Hematopoietic multipotent progenitor cell treated with erythropoietin and hydrocortisone succinate and interleukin-3 and kit ligand, for 15 days (in vitro differentiated cells): ENCODE measurements at regions not wholly inside any gene's neighbourhood (a gene's known extent, or its start where the extent isn't known, plus 50 kb on each side); places are given as distances from the start of the nearest gene placed in this dataset.
"Not testable (repeated sequence)": the region's sequence is repeated elsewhere in the genome, so short reads cannot be mapped to it uniquely, and the experiment has no call there.

ENCODE experiments used
- DNase-seq: peaks from one replicate; pipeline ENCODE4 v3.0.0-alpha.2; 2015; ENCODE audit warnings: low spot score

DNA sequence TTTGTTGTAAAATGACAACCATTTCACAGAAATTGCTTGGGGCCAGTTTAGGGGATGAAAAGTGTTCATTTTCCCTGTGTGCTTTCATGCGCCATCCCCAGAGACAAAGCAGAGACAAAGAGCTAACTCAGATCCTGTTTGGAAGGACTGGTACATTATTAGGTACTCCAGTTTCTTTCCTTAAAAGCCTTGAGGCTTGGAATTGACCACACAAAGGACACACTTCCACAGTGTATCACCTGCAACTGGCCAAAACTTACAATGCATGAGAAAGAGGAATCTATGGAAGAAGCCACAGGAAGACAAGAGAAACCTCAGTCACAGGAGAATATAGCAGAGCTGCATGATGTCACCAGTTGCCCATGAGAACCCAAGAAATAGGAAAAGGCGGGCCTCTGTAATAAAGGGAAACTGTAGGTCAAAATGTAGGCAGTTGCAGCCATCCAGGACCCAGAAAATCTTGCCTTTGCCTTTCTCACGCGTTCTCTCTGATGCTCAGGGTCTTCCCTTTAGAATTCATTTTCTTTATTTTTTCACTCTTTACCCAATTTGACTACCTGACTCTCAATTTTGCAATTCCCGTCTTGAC, 339.0 kb downstream of the RMST start:
- DNase-seq: no peak

DNA sequence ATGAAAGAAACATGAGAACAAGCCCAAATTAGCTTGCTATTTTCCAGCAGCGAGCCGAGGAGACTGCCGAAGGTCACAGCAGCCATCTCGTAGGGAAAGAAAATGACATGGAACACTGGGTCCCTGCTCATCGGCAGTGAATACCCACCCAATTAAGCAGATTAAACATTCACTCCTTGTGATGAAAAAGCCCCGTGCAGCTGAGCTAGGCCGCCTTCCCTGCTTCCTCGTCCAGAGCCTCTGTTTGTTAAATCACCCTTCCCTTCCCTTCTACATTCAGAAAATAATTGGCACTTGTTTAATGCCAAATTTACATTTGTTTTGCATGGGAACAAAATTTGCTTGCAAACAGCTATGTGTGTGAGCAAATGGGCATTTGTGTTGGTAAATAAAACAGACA, 342.5 kb downstream of the RMST start:
- no peak for DNase-seq

DNA sequence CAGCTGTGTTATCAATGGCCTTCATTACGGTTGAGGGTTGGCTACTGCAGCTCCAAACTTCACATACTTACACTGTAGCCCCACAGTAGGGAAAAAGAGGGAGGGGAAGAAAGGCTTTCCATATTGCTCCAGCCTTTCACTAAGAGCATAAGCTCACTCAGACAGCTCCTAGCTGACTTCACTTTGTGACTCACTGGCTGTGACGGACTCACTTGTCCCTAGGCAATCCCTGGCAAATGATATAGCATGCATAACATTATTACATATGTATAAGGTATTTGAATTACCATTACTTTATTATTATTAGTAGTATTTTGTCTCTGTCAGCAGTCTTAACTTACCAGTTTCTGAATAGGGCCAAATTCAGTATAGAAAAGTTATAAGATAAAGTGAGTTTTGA, 350.7 kb downstream of the RMST start:
- DNase-seq: no peak

DNA sequence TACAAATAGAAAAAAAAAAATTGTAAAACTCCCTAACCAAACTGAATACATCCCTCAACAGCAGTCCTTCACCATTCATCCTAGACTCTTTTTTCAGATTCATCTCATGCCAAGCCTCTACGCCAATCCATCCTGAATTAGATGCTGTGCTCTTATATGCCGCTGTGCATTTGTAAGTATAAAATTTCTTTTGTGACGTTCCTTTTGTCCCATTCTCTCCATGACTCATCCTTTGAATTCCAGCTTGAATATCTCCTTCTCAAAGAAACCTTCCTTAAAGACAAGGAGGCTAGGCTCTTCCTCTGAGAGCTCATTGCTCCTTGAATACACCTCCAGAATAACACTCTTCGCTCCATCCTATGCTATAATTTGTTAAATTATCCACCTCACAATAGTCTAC, 359.2 kb downstream of the RMST start:
- DNase-seq: no peak

DNA sequence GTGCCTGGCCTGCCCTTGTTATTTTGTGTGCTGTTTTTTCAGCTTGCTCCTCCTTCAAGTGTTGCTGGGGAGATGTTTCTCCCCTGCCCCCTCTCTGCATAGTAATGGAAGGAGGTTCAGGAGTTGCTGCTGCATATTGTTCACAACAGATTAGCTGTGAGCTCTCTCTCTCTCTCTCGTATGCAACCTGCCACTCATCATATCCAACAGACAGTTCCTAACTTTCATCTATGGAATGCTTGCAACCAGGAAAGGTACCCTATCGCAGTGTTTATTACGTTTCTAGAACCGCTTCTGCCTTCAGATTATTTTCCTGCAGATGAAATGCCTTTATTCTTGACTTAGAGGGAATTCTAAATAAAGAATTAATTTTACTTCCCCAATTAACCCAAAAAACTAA, 372.9 kb downstream of the RMST start:
- no peak for DNase-seq

DNA sequence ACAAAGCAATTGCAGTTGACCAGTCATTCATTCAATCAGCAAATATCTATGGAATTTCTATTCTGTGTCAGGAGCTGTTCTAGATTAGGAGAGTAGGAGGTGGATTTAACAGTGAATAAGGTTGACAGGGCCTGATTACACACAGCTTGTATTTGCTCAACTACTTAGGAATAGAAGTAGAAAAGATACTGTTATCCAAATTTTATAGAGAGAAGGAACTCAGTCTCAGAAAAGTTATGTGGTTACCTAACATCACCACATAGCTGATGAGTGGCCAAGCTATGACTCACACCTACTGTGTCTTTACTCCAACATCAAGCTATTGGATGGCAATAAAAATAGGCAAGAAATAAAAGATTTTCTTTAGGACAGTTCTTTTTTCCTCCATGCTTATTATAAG, 374.8 kb downstream of the RMST start:
- no peak for DNase-seq

DNA sequence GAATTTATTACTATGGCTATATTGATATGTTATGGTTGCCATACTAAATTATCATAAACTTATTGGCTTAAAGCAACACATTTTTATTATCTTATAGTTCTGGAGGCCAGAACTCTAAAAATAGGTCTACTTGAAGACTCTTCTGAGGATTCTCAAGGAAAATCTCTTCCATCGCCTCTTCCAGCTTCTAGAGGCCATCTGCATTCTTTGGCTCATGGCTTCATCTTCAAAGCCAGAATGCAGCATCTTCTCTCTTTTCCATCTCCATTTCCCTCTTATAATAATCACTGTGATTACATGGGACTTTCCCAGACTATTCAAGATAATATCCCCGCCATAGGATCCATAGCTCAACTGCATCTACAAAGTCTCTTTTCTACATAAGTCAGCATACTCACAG, 385.4 kb downstream of the RMST start:
- DNase-seq: no peak

DNA sequence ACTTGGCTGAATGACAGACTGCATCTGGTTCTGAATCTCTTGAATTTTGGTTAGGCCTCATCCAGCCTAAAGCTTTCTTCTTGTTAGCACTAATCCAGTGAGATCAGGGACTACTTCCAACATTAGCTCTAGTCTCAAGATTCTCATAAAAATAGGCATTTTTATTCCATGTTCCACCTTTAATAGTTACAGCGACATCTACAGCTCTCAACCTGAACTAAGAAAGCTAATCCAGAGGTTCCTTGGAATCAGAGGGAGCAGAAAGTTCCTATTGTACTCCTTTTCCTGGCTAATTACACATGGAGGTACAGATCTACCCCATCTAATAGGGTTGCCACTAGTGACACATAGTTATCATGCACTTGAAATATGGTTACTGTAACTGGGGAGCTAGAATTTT, 391.9 kb downstream of the RMST start:
- DNase-seq: no peak

DNA sequence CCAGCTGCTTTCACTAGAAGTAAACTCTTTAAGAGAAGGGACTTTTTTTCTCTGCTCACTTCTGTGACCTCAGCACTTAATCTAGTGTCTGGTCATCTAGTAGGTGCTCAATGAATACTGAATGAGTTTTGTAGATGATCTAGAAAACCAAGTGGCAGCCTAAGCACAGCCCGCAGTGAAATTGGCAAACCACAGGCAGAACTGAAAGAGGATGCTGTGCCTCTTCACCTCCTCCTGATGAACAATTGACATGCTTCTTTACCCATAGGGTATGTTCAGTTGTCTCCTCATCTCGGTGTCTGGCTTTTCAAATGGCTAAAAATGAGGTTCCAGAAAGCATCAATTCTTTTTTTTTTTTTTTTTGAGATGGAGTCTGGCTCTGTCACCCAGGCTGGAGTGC, 399.5 kb downstream of the RMST start:
- no peak for DNase-seq

DNA sequence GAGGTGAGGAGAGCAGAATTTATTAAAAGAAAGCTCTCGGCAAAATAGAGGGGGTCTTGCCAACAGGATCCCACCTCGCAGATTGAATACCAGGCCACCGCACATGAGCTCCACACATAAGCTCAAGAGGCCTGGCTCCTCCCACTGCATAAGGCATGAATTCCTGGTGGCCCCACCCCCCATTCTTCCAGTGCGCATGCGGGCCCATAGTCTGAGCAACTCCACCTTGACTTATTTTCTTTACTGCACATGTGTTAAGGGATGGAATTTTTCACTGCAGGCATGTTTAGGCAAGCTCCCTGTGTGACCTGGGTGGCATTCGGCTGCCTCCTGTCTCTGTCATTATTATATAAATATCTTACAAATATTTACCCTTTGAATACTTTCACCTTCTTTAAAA, 412.5 kb downstream of the RMST start:
- no peak for DNase-seq

DNA sequence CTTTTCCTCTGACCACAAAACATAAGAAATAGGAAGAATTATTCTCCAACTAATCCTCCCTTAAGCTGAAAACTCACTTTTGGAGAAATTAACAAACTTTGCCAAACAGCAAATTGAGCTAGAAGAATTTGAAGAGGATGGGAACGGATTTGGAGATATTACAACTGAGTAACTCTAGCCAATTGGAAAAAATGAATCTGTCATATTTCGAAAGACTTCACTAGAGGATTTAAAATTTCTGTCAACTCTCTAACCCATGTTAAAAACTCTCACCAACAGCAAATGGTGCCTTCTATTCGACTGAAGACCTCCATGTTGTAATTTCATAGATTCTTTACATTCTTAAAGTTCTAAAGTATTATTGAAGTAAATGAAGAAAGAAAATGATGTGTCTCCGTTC, 414.2 kb downstream of the RMST start:
- no peak for DNase-seq

DNA sequence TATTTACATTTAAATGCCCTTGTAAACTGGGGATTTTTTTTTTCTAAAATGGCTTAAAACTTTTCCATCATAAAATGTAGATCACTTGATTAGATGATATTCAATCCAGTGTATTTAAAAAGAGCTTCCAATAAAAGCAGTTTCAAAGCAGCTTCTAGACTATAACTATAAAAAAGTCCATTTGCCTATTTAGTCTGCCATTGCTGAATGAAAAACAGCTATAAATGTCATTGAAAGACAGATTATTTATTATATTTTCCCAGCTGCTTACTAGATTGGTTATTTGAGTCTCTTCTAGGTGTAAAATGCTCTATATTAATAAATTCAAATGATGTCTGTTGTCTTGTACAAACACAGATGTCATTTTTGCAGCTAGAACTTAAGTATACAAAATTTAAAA, 414.8 kb downstream of the RMST start:
- DNase-seq: no peak

DNA sequence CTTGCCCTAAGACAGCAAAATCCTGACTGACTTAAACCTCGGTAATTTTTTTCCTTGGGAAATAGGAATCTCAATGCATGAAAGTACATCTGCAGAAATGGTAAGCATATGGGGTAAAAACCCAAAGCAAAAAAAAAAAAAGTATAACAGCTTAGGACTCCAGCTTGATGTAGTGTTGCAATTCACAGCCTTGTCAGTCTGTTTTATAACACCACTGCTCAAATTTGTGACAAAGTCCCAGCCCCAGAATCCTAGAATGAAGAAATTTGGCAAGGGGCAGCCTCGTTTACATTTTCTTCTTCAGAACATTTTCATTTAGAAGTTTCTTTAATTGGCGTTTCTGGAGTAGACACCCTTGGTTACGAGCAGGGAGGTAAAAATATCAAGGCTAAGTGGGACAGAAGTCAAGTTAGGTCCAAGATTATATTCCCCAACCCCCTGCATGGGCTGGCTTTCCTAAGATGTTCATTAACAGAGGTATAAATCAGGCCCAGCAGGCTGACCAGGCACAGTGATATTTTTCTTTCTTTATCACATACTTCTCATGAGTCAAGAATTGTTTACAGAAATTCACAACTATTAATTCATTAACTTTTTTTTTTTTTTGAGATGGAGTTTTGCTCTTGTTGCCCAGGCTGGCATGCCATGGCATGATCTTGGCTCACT, 424.0 kb downstream of the RMST start:
- DNase-seq: no peak

DNA sequence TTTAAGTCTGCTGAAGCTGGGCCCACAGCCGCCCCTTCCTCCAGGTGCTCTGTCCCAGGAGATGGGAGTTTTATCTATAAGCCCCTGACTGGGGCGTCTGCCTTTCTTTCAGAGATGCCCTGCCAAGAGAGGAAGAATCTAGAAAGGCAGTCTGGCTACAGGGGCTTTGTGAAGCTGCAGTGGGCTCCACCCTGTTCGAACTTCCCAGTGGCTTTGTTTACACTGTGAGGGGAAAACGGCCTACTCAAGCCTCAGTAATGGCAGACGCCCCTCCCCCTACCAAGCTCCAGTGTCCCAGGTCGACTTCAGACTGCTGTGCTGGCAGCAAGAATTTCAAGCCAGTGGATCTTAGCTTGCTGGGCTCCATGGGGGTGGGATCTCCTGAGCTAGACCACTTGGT, 435.3 kb downstream of the RMST start:
- DNase-seq: not testable (repeated sequence)

DNA sequence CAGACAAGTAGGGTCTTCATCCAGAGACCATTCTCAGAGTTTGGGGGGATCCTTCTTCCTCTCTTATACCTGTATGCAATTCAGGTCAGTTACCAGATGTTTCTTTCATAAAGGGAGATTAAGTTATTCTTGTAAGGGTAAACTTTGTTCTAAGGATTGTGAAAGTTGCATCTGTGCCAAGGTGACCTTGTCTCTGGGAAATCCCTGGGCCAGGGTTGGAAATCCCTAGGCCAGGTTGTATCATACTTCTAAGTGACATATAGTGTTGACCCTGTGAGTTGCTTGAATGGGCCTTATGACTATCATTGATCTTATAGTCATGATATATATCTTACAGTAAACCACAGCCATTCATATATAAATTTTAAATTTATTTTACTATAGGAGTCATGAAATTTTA, 436.9 kb downstream of the RMST start:
- DNase-seq: no peak

DNA sequence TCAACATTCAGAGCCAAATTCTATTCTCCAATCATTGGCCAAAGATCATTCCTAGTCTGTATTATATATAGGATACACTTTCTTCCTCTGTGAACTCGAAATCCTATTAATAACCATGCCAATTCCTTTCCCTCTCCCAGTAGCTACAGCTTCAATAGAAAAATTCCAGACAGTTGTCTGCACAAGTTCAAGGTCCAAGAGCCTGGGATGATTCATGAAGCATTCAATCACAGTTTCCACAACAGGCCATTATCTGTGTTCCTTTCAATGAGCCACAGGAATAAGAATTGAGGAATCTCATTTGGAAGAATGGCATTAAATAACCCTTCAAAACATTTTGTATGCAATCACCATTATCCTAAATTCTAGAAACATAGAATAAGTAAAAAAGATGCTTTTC, 437.4 kb downstream of the RMST start:
- DNase-seq: no peak

DNA sequence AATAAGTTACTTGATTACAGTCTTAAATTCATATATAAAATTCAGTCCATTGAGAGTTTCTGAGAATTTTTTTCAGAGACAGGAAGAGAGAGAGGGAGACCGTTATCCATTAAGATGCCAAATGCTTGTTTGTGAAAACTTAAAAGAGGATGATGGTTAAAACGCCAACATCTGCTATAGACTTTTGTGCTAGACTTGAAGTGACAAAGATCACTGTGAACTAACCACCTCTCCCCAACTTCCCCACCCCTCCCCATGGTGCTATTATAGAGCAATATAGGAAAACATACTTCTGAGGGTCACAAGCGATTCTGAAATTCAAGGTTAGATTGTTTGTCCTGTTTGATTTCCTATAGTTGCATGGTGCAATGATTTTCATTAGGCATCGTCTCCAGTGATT, 440.8 kb downstream of the RMST start:
- no peak for DNase-seq

DNA sequence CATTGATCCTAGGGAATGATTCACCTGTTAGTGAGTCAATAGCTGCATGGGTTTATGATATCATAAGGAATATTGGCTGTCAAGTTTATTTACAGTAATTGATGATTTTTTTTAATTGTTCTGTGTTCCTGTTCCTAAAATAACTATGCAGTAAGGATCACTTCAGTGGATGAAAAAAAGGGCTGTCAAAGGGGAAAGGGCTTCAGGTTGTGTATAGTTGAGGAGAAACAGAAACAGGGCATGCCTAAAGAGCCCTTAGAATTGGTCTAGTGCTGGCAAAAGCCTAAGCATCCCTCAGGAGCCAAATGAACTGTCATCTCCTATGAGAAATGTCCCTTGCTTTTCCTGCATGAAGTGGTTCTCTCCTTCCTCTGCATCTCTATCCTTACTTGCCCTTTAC, 444.9 kb downstream of the RMST start:
- no peak for DNase-seq

DNA sequence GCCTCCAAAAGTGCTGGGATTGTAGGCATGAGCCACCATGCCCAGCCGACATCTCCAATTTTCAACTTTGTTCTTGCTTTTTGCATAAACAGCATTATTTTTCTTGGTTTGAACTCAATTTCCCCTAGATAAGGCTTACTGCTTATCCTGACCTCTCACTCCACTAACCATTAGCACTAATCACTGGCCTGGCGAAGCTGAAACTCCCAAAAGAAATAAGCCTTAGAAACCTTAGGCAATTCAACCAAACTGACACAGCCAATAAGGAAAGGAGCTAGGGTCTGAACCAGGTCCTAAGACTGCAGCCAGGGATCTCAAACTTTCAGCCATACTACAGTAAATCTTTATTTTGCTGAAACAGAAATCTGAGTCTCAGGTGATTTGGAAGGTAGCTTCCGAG, 448.0 kb downstream of the RMST start:
- no peak for DNase-seq

DNA sequence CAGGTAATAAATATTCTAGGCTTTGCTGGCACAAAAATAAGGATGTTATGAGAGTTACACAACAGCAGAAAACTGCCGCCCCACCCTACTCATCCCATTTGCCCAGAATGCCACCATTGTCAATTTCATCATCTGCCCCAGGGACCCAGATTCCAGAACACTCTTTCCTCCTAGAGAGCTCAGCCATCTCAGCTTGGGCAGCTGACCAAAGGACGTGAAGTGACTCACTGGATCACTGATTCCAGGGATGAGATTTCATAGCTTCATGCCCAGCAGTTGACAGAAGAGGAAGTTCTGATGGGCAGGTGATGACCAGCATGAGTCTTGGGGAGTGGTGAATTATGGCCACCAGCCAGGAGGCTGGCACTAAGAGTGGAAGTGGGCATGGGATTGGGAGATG, 450.3 kb downstream of the RMST start:
- no peak for DNase-seq

DNA sequence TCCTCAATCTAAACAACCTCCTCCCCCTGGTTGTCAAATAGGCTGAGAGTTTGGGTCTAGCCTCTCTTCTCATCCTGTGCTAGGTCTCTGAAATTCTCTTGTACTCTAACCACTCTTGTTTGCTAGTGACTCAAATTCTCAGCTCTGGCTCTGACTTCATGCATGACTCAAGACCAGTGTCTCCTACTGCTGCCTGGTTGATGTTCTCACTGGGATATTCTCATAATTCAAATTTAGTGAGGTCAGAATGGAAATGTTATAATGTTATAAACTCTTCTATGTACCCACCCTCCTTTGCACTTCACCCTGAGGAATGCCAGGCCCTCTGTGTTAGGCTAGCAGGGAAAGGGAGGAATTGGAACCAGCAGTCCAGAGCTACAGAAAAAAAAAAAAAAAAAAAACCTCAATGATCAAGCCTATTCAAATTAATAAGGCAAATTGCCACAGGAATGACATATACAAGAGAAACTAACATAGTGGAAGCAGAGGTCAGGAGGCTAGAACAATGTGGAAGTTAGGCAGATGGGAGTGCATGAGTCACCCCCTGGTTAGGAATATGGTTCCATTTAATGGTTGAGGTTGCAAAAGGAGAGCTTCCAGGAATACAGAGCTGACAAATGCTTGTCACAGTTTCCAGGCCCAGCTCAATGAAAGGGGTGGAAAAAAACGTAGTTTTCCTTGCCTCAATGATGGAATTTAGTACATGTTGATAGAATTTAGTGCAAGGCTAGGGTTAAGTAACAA, 459.5 kb downstream of the RMST start:
- no peak for DNase-seq

DNA sequence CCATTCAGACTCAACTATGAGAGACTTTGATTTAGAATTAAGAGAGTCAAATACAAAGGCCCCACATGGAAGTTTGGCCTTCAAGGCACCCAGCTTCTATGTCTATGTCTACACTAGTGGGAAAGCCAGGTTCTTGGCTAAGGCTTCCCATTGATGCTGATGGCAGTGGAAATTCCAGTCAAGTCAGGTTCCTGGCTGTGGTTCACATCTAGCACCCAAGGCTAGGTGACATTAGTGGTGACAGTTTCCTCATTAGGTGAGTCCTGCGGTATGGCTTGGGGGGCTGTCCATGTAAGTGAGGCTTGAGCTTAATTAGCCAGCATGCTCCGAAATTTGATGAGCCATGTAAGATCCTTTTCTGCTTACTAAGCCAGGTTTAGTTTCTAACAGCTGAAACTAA, 460.9 kb downstream of the RMST start:
- no peak for DNase-seq

DNA sequence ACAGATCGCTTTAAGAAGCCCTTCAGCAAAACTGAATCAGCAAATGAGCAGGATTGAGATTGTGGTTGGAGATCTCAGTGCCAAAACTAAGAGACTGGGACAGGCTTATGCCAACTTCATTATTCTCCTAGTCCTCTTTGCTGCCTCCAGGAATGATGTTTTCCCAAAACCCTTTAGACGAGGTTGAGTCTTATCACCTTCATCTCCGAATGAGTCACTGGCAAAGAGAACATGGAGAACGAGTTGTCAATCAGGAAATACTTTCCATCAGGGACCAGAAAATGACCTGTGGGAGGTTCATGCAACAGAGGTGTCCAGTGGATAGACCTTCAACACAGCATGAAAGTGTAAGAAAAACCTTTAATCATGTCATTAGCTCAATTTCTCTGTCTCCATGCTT, 461.5 kb downstream of the RMST start:
- DNase-seq: no peak

DNA sequence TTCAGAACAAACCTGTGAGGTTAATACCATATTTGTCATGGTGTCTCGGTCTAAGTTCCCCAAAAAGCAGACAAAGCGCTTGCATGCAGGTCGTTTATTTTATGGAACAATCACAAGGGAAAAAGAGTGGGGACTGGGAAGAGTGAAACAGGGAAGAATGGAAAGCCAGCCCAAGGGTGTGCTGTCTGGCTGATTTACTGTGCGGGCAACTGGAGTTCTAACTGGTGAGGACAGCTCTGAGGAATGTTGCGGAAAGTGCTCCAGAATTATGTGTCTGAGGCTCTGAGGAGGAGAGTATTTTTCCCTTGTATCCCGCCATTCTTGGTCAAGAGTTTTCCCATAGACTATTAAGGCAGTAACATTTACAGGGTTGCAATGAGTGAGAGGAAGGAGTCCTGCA, 465.4 kb downstream of the RMST start:
- DNase-seq: no peak
